BJ (cell line): ENCODE measurements at regions not wholly inside any gene's neighbourhood (a gene's known extent, or its start where the extent isn't known, plus 50 kb on each side); places are given as distances from the start of the nearest gene placed in this dataset.
"Not testable (repeated sequence)": the region's sequence is repeated elsewhere in the genome, so short reads cannot be mapped to it uniquely, and the experiment has no call there.

ENCODE experiments used
- CTCF ChIA-PET: fragments of 350-600 bp; formaldehyde crosslinking; extraction: SDS; loops from one replicate; lab custom pipeline; 2021; ENCODE audit warnings: antibody characterized with exemption, inconsistent platforms; lab: Yijun Ruan, JAX
- POLR2A ChIA-PET: fragments of 300-600 bp; sonication (Branson Sonifier 250); formaldehyde crosslinking; extraction: SDS; loops from one replicate; lab custom pipeline; 2021; ENCODE audit warnings: antibody characterized with exemption; lab: Charles Lee
- DNase-seq: peaks from one replicate; pipeline ENCODE4 v3.0.0-alpha.2; 2011; ENCODE audit warnings: low read depth
- H3K27me3 ChIP-seq: 2 replicates; pipeline ENCODE4 v1.6.0; 2011; ENCODE audit warnings: low read length; ENCODE audit not compliant: control insufficient read depth, insufficient read depth
- H3K36me3 ChIP-seq: 2 replicates; pipeline ENCODE4 v1.5.1; 2011; ENCODE audit warnings: low read length; ENCODE audit not compliant: control insufficient read depth, insufficient read depth
- H3K4me3 ChIP-seq: 2 replicates; pipeline ENCODE4 v1.5.1; 2011; ENCODE audit warnings: low read depth, mild to moderate bottlenecking, control low read depth, low read length
- TF ChIP-seq, protein P1 (sequence below): IDR thresholded peaks from 2 replicates; pipeline ENCODE4 v1.5.1; 2011; ENCODE audit warnings: low read depth, mild to moderate bottlenecking, control low read depth, inconsistent platforms, low read length, moderate library complexity; ENCODE audit not compliant: insufficient read depth

DNA sequence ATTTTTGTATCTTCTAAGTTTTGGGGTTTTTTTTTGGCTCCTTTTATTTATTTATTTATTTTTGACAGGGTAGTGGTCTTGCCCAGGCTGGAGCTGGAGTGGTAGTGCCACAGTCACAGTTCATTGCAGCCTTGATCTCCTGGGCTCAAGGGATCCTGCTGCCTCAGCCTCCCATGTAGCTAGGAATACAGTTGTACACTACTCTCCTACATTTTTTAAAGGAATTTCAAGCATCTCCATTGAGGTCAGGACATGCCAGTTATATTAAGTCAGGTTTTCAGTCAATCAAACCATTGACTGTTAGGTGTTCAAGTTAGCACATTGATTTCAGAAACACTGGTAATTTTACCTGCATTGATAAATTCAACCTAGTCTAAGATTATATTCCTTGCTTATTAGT lies 480.5 kb upstream of the SPRY2 start:
- no peak for DNase-seq
- no peaks in the 10 kb centered on the region for H3K27me3 ChIP-seq
- ChIA-PET CTCF (no interaction called here), POLR2A (no interaction called here)
- H3K36me3 ChIP-seq: no peaks in the 10 kb centered on the region
- TF ChIP-seq, protein P1, sequence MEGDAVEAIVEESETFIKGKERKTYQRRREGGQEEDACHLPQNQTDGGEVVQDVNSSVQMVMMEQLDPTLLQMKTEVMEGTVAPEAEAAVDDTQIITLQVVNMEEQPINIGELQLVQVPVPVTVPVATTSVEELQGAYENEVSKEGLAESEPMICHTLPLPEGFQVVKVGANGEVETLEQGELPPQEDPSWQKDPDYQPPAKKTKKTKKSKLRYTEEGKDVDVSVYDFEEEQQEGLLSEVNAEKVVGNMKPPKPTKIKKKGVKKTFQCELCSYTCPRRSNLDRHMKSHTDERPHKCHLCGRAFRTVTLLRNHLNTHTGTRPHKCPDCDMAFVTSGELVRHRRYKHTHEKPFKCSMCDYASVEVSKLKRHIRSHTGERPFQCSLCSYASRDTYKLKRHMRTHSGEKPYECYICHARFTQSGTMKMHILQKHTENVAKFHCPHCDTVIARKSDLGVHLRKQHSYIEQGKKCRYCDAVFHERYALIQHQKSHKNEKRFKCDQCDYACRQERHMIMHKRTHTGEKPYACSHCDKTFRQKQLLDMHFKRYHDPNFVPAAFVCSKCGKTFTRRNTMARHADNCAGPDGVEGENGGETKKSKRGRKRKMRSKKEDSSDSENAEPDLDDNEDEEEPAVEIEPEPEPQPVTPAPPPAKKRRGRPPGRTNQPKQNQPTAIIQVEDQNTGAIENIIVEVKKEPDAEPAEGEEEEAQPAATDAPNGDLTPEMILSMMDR: no peak
- H3K4me3 ChIP-seq: no peak overlapping the region

DNA sequence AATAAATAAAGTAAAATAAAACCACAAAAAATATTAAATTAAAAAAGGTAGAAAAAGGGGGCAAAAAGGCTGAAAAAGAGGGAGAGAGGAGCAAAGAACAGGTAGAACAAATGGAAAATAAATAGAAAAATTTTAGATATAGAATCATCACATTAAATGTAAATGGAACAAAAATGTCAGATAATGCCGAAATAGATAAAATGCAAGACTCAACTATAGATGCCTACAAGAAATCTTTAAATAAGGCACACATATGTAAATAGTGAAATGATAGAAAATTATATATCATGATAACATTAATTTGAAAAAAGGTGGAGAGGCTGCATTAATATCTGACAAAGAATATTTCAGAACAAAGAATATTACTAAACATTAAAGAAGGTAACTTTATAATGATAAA lies 477.1 kb upstream of the SPRY2 start:
- TF ChIP-seq, protein P1: no peak
- Histone ChIP-seq H3K4me3 (no peak overlapping the region), H3K36me3 (no peaks in the 10 kb centered on the region), H3K27me3 (no peaks in the 10 kb centered on the region)
- CTCF ChIA-PET: no interaction called here
- POLR2A ChIA-PET: no interaction called here
- no peak for DNase-seq

DNA sequence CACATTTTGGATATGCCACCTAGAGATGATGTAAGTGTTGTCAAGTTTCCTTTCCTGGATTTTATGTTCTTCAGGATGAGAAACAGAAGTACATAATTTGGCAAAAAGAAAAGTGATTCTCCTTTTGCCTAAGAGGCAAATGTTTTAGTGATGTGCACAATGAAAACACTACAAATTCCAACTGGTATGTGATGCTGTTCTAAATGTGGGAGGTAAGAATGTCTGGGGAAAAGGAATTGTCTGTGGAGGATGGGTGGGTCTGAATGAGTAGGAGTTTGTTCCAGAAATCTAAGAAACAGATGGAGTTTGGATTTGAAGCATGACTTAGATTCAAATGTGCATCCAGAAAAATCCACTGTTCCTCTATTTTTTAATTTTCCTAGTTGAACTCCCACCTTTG lies 473.6 kb upstream of the SPRY2 start:
- H3K27me3 ChIP-seq: no peaks in the 10 kb centered on the region
- no peak for DNase-seq
- POLR2A ChIA-PET: no interaction called here
- H3K36me3 ChIP-seq: no peaks in the 10 kb centered on the region
- TF ChIP-seq, protein P1: no peak
- CTCF ChIA-PET: no interaction called here
- H3K4me3 ChIP-seq: no peak overlapping the region

DNA sequence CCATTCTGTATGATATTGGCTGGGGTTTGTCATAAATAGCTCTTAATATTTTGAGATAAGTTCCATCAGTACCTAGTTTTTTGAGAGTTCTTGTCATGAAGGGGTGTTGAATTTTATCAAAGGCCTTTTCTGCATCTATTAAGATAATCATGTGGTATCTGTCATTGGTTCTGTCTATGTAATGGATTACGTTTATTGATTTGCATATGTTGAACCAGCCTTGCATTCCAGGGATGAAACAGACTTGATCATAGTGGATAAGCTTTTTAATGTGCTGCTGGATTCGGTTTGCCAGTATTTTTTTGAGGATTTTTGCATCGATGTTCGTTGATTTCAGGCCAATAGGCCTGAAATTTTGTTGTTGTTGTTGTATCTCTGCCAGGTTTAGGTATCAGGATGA lies 469.4 kb upstream of the SPRY2 start:
- POLR2A ChIA-PET, CTCF ChIA-PET: not testable (repeated sequence)

DNA sequence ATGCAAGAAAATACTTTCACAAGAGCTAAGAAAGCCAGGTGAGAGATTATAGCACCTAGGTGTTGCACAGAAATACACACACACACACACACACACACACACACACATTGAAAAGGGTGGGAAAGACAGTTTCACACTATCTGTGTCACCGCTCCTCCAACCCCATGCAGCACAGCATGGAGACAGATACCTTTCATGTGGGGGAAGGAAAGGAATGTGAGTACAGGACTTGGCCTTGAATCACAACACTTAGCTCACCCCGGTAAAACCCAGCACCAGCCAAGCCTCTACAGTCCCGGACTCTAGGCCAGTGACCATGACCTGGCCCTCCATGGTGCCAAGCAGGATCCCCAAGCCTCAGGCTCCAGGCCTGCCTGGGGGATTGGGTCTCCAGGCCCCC lies 462.0 kb upstream of the SPRY2 start:
- Histone ChIP-seq H3K27me3 (no peaks in the 10 kb centered on the region), H3K36me3 (no peaks in the 10 kb centered on the region), H3K4me3 (no peak overlapping the region)
- TF ChIP-seq, protein P1: no peak
- DNase-seq: no peak
- CTCF ChIA-PET: no interaction called here
- POLR2A ChIA-PET: no interaction called here

More for the DNA sequence above, 469.4 kb upstream of the SPRY2 start:
- H3K4me3 ChIP-seq, DNase-seq, H3K27me3 ChIP-seq, H3K36me3 ChIP-seq: not testable (repeated sequence)

DNA sequence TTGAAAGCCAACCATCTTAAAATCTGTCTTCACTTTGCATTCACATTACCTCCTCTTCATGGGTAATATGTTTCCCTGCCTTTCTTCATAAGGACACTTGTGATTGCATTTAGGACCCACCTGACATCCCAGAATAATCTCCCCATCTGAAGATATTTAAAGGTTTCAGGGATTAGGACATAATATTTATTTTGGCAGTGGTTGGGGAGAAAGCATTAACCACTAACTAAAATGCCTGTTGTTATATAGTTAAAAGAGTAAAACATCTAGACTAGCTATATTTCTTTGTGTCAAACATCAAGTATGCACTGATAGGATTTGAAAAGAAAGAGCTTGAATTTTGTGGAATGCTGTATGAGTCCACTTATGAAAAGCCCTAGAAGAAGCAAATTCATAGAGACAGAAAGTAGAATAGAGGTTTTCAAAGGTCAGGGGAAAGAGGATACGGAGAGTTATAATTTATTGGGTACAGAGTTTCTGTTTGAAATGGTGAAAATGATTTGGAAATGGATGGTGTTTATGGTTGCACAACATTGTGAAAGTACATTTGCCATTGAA lies 457.7 kb upstream of the SPRY2 start:
- Histone ChIP-seq H3K27me3 (no peaks in the 10 kb centered on the region), H3K36me3 (no peaks in the 10 kb centered on the region), H3K4me3 (no peak overlapping the region)
- TF ChIP-seq, protein P1: no peak
- DNase-seq: no peak
- CTCF ChIA-PET: no interaction called here
- POLR2A ChIA-PET: no interaction called here
